GM12878 (cell line): ENCODE measurements at regions not wholly inside any gene's neighbourhood (a gene's known extent, or its start where the extent isn't known, plus 50 kb on each side); places are given as distances from the start of the nearest gene placed in this dataset.
A peak's percentile ranks its signal among the peaks of the same experiment; 100 is the strongest.

Experiments used
- CTCF ChIP-seq, 3 experiments: IDR thresholded peaks in 2 of 3; conservative IDR thresholded peaks in 1 of 3; 2 replicates each; pipeline ENCODE4 v1.5.1; 2011; ENCODE audit warnings: low read depth in 3 of 3, low read length in 3 of 3, mild to moderate bottlenecking in 3 of 3, control low read depth in 2 of 3, moderate library complexity in 2 of 3, inconsistent platforms in 1 of 3, mixed read lengths in 1 of 3; ENCODE audit not compliant: control insufficient read depth in 2 of 3, insufficient read depth in 1 of 3; ENCODE audit errors: extremely low read depth in 1 of 3
- EP300 ChIP-seq, 2 experiments: fragments of 150-350 bp in 1 of 2; IDR thresholded peaks; 2 replicates each; pipeline ENCODE4 v1.6.1; 2011 to 2012; ENCODE audit warnings: low read depth in 2 of 2, low read length in 2 of 2, borderline replicate concordance in 1 of 2, improper control_type of control experiment in 1 of 2, inconsistent platforms in 1 of 2; ENCODE audit not compliant: control insufficient read depth in 1 of 2
- FOS ChIP-seq: IDR thresholded peaks from 3 replicates; pipeline ENCODE4 v1.6.1; 2011; ENCODE audit warnings: borderline replicate concordance; ENCODE audit not compliant: insufficient read length; ENCODE audit errors: extremely low read depth
- IKZF1 ChIP-seq: fragments of 450-650 bp; conservative IDR thresholded peaks from 2 replicates; pipeline ENCODE4 v1.6.1; 2017; ENCODE audit warnings: antibody characterized with exemption, mild to moderate bottlenecking
- MXI1 ChIP-seq: fragments of 150-350 bp; IDR thresholded peaks from 2 replicates; pipeline ENCODE4 v1.6.1; 2011; ENCODE audit warnings: low read depth, mild to moderate bottlenecking, inconsistent platforms, low read length, improper control_type of control experiment
- PBX3 ChIP-seq: IDR thresholded peaks from 2 replicates; pipeline ENCODE4 v1.6.1; 2011; ENCODE audit warnings: mild to moderate bottlenecking, low read depth, low read length, moderate library complexity; ENCODE audit not compliant: insufficient replicate concordance
- POLR2A ChIP-seq: IDR thresholded peaks from 2 replicates; pipeline ENCODE4 v1.6.1; 2011; ENCODE audit warnings: low read depth, mild to moderate bottlenecking, low read length
- SIX5 ChIP-seq: IDR thresholded peaks from 2 replicates; pipeline ENCODE4 v1.6.1; 2011; ENCODE audit warnings: mild to moderate bottlenecking, low read depth, low read length, moderate library complexity; ENCODE audit not compliant: severe bottlenecking
- TBL1XR1 ChIP-seq: IDR thresholded peaks from 2 replicates; pipeline ENCODE4 v1.6.1; 2012; ENCODE audit warnings: low read depth, low read length, improper control_type of control experiment
- YY1 ChIP-seq: IDR thresholded peaks from 2 replicates; pipeline ENCODE4 v1.6.1; 2011; ENCODE audit warnings: low read depth, mild to moderate bottlenecking, low read length
- TF ChIP-seq, protein P1 (sequence below): fragments of 450-650 bp; IDR thresholded peaks from 2 replicates; pipeline ENCODE4 v1.6.1; 2016; ENCODE audit warnings: mild to moderate bottlenecking, moderate library complexity, borderline replicate concordance
- TF ChIP-seq, protein P2 (sequence below): fragments of 450-650 bp; formaldehyde crosslinking; IDR thresholded peaks from 2 replicates; pipeline ENCODE4 v1.4.0; 2022; ENCODE audit warnings: mild to moderate bottlenecking, moderate library complexity
- TF ChIP-seq, protein P3 (sequence below): IDR thresholded peaks from 2 replicates; pipeline ENCODE4 v1.6.1; 2012; ENCODE audit warnings: low read depth, low read length, improper control_type of control experiment

- TF ChIP-seq, protein P1, sequence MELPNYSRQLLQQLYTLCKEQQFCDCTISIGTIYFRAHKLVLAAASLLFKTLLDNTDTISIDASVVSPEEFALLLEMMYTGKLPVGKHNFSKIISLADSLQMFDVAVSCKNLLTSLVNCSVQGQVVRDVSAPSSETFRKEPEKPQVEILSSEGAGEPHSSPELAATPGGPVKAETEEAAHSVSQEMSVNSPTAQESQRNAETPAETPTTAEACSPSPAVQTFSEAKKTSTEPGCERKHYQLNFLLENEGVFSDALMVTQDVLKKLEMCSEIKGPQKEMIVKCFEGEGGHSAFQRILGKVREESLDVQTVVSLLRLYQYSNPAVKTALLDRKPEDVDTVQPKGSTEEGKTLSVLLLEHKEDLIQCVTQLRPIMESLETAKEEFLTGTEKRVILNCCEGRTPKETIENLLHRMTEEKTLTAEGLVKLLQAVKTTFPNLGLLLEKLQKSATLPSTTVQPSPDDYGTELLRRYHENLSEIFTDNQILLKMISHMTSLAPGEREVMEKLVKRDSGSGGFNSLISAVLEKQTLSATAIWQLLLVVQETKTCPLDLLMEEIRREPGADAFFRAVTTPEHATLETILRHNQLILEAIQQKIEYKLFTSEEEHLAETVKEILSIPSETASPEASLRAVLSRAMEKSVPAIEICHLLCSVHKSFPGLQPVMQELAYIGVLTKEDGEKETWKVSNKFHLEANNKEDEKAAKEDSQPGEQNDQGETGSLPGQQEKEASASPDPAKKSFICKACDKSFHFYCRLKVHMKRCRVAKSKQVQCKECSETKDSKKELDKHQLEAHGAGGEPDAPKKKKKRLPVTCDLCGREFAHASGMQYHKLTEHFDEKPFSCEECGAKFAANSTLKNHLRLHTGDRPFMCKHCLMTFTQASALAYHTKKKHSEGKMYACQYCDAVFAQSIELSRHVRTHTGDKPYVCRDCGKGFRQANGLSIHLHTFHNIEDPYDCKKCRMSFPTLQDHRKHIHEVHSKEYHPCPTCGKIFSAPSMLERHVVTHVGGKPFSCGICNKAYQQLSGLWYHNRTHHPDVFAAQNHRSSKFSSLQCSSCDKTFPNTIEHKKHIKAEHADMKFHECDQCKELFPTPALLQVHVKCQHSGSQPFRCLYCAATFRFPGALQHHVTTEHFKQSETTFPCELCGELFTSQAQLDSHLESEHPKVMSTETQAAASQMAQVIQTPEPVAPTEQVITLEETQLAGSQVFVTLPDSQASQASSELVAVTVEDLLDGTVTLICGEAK: no peak
- TF ChIP-seq YY1 (no peak), EP300 (IDR thresholded peaks at IDR 0.05; ENCODE audit: borderline replicate concordance in 1 of 2, control insufficient read depth in 1 of 2, low read depth in 2 of 2, low read length in 2 of 2) (peak in 1 of 2 experiments; percentile 35; a peak in 2 of 4 replicates), IKZF1 (no peak), SIX5 (no peak), FOS (no peak), MXI1 (no peak), CTCF (IDR thresholded peaks at IDR 0.05 in 2 of 3, conservative IDR thresholded peaks at IDR 0.05 in 1 of 3; ENCODE audit: control insufficient read depth in 2 of 3, extremely low read depth in 1 of 3, insufficient read depth in 1 of 3, low read depth in 3 of 3, low read length in 3 of 3) (no peak), PBX3 (no peak), TBL1XR1 (no peak), POLR2A (no peak)
- TF ChIP-seq, protein P2, sequence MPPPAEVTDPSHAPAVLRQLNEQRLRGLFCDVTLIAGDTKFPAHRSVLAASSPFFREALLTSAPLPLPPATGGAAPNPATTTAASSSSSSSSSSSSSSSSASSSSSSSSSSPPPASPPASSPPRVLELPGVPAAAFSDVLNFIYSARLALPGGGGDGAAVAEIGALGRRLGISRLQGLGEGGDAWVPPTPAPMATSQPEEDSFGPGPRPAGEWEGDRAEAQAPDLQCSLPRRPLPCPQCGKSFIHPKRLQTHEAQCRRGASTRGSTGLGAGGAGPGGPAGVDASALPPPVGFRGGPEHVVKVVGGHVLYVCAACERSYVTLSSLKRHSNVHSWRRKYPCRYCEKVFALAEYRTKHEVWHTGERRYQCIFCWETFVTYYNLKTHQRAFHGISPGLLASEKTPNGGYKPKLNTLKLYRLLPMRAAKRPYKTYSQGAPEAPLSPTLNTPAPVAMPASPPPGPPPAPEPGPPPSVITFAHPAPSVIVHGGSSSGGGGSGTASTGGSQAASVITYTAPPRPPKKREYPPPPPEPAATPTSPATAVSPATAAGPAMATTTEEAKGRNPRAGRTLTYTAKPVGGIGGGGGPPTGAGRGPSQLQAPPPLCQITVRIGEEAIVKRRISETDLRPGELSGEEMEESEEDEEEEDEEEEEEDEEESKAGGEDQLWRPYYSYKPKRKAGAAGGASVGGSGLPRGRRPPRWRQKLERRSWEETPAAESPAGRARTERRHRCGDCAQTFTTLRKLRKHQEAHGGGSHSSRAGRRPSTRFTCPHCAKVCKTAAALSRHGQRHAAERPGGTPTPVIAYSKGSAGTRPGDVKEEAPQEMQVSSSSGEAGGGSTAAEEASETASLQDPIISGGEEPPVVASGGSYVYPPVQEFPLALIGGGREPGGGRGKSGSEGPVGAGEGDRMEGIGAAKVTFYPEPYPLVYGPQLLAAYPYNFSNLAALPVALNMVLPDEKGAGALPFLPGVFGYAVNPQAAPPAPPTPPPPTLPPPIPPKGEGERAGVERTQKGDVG (CRISPR knock-in tag): no peak
- TF ChIP-seq, protein P3, sequence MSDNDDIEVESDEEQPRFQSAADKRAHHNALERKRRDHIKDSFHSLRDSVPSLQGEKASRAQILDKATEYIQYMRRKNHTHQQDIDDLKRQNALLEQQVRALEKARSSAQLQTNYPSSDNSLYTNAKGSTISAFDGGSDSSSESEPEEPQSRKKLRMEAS: no peak
Observed at GRCh38 chr9:105950894-105951293, 256.6 kb downstream of the TMEM38B start.
